ENCODE measurements at regions not wholly inside any gene's neighbourhood (a gene's known extent, or its start where the extent isn't known, plus 50 kb on each side); places are given as distances from the start of the nearest gene placed in this dataset.
"Not testable (repeated sequence)": the region's sequence is repeated elsewhere in the genome, so short reads cannot be mapped to it uniquely, and the experiment has no call there.

- no peak for DNase-seq
These were observed 151.8 kb upstream of the DPH6 start for GRCh38 chr15:35697549-35698299.

DNA sequence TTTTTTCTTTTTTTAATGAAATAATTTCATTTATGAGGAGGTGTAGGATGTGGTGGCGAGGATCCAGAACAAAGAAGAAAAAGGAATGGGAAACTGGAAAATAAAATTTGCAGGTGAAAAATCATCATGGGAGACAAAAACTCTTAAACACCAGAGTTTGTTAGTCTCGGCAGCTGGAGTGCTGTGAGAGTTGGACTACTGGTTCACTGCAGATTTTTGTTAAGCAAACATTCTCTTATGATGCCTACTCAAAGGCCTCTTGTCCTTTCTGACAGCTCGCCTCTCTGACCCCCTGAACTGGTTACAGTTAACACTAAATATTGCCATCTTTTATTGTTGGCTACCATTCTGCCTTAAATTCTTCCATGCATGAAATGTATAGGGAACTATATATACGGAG is 152.4 kb upstream of the DPH6 start:
- no peak for DNase-seq

DNA sequence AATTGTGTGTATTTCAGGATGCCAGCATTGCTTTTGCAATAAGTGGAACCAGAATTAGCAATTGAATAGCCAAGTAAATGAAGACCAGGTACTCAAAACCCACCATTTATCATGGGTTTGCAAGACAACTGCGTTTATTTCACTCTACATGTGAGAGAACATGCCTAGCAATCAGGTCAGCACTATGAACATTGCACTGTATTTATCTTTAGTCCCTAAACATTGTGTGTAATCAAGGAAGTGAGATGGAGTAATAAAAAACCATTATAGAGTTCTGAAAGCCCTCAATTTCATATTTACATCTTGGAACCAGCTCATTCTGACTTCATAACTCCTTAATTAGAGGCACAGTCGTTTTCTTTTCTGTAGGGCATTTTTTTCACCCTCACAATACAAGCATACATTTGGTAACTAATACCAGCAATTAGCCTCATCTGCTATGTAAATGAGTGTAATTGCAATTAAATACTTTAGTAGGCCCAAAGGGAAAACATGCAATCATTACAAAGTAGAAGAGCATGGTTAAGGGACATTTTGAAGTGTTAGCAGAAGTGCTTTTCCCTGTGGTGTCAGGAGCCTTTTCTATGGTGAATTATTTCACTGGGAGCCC is 153.1 kb upstream of the DPH6 start:
- DNase-seq = no peak

GRCh38 chr15:35700091-35700593 is 154.2 kb upstream of the DPH6 start:
- not testable (repeated sequence) for DNase-seq

- no peak for DNase-seq
These were observed 155.6 kb upstream of the DPH6 start for GRCh38 chr15:35701402-35702046.

DNA sequence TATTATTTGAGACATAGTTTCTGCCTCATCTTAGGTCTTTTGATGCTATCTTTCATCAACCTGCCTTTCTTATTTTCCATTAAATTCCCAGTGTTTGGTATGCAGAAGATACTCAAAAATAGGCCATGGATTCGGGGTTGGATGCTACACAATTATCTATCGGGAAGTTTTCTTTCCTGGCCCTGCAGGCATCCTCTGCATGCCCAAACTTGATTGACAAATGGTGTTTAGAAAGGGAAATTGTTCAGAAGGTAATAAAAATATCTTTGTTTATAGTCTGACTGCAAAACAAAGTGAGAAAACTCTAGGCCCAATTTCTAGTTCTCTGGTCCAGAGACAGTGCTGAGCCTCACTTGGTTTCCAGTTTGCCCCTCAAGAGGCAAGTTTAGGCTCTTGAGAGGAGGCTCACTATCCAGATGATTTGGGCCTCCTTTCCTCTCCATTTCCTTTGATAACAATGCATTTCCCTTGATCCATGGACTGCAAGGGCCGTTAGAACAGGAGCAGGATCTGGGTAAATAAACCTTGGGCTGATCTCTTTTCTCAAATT is 157.1 kb upstream of the DPH6 start:
- DNase-seq = no peak

DNA sequence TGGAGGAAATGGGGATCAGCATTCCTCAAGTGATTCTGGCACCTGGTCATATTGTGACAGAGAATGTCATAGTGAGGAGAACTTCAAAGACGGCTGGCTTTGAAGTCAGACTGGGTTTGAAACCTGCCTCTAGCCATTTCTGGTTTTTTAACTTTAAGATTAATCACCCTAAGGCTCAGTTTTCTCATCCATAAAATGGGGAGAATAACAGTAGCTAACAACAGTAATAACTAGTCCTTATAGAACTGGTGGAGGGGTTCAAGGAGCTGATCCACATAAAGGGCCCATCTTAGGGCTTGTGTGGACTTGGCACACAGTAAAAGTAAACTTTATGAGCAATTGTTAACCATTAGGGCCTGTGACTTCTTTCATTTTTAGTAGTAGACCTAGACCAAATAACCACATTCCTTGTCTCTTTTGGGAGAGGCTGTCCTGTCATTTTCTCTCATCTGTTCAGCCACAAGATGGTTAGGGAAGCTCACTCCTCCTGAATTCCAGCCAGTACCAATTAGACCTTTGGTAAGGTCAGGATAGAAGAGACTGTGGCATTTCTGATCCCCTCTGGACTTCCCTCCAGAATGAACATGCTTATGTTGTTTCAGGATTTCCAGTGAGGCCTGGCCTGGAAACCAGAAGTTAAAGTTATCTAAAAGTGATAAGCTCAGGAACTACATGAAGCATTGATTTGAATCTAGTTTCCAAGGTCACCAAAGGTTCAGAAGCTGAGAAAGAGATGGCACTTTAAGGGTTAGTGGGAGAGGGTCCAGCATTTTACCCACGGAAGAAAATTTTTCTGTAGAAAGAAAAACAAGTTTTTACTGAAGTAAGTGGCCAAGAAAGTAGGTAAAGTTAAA is 159.3 kb upstream of the DPH6 start:
- no peak for DNase-seq

DNA sequence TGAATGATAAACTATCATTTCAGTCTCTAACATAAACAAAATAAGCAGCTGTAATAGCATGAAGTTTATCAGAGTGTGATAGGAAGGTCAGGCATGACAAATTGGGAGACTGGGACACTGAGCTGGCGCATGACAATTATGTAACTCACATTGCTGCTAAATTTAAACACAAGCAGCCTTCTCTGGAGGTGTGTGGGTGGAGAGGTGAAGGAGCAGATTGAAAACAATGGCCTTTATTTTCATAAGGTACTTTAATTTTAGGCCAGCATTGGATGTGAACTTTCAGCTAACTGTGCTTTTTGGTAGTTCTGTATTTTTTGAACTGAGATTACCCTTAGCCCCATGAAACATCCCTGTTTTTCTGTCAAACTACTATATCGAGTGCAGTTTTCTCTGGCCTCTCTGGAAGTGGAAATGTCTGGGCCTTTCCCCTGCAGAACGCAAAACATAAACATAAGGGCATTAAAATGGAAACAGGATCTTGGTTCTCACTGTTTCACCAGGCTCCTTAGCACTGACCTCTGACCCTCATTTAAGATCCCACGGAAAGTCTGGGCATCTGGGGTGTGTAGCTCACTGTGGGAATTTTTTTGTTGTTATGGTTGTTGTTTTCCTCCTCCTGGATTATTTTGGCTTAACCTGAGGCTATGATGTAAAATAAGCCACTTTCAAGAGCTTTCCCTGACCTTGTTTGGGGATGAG is 160.1 kb upstream of the DPH6 start:
- no peak for DNase-seq

- DNase-seq = no peak
These were observed 167.0 kb upstream of the DPH6 start for GRCh38 chr15:35712956-35713355.

DNA sequence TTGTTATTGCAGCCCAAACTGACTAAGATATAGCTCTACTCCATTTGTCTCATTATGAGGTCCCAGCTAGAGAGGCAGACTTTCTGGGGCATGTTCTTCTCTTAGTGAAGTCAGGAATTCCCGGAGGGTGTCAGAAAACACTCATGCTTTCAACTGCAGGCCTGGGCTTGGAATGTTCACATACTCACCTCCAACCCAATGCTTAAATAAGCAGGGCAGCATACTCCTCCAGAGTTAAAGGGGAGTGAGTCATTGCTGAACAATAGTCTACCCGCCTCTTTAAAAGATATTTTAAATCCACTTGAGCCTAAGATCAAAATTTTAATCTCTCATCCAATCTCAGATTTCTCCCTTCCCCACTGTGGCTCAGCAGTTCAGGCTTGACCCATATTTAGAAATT is 167.8 kb upstream of the DPH6 start:
- no peak for DNase-seq

GRCh38 chr15:35717721-35718120 is 171.8 kb upstream of the DPH6 start:
- DNase-seq = no peak

GRCh38 chr15:35720019-35720418 is 174.1 kb upstream of the DPH6 start:
- DNase-seq = no peak

DNA sequence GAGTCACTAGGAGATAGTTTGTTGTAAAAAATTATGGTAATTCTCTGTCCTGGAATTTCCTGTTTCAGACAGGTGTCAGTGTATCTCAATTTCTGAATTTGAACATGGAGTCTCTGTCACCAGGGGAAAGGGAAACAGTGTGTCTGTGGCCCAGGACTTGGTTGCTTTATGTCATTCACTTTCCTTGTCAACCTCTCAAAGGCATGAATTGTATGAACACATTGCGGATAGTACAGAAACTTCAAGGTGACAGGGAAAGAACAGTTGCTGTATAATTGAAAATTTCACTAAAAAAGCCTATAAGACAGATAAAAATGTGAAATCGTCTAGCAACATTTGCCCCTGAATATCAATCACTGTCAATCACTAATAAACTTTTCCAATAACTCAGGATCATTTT is 175.0 kb upstream of the DPH6 start:
- DNase-seq = no peak

DNA sequence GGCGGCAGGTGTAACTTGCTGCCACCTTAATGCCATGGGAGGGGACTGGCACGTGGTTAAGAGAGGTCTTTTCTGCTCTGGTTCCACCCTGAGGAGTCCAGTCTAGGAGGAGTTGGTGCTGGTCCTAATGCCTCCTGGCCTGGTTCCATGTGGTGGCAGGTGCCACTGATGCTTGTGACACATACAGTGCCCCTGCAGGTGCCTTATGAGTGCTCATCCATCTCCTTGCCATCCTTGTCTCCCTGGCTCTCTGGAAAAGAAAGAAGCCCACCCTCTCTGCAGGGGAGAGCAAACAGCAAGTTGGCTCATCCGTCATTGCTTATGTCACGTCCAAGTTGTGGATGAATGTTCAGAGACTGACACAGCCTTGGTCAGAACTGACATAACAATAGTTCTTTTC is 175.8 kb upstream of the DPH6 start:
- no peak for DNase-seq

- DNase-seq = no peak
These were observed 176.5 kb upstream of the DPH6 start for GRCh38 chr15:35722501-35722900.

- DNase-seq = no peak
These were observed 177.3 kb upstream of the DPH6 start for GRCh38 chr15:35723120-35723847.

GRCh38 chr15:35723852-35724251 is 177.9 kb upstream of the DPH6 start:
- no peak for DNase-seq

DNA sequence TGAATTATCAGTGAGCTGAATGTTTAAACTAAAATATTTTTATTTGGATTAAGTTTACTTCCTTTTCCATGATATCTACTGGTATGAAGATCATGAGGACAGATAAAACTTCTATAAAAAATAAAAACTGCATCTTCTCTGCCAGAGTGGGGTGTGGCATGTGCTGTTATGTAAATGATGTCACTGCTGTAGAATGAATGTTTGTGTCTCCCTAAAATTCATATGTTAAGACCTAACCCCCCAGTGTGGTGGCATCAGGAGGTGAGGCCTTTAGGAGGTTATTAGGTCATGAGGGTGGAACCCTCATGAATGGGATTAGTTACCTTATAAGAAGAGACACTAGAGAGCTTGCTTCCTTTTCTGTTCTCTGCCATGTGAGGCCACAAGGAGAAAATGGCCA is 178.7 kb upstream of the DPH6 start:
- no peak for DNase-seq

- no peak for DNase-seq
These were observed 179.4 kb upstream of the DPH6 start for GRCh38 chr15:35725353-35725752.

DNA sequence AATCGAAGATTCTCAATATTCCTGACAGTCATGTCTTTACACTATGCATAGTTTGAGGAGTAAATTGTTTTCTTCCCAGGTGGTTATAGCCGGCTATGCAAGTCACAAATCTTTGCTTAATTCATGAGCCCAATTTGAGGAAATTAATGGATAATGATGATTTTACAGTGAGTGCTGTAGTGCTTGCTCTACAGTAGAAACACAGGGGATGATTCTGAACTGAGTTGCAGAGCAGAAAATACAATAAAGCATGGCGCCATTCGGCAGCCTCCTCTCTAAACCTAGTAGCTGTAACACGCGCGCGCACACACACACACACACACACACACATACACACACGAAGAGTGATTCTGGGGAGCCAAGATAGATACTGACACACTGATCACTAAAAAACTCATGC is 181.7 kb upstream of the DPH6 start:
- DNase-seq = no peak

DNA sequence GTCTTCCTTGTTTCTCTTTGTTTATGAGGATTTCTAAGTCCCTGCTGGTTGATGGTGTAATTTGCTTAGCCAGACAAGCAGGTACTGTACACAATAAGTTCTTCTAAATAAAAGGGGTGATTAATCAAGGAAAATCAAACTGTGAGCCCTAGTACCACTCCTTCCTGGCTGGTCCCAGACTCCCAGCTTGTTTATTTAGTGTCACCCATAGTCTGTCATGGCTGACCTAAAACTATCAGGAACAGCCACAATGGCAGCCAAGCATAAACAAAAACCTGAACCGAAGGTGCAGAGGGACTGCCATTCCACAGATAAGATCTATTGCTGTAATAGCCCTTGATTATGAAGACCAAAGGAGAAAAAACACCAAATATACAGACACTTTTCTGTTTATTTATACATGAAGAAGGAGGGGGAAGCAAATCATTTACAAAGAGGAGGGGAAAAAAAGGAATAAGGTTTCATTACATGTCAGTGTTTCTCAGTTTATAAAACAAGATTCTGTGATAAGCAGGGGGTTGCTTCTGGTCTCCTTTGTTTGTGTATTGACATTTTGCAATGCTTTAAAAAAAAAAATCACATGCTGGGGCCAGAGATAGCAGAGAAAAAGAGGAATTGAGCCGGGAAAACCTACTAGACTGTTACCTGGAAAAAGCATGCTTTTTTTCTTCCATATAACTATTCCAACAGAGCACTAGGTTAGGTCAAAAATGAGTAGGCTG is 182.4 kb upstream of the DPH6 start:
- no peak for DNase-seq

Data from NCI-H1092 (cell line).